ENCODE measurements at regions not wholly inside any gene's neighbourhood (a gene's known extent, or its start where the extent isn't known, plus 50 kb on each side); places are given as distances from the start of the nearest gene placed in this dataset.

DNA sequence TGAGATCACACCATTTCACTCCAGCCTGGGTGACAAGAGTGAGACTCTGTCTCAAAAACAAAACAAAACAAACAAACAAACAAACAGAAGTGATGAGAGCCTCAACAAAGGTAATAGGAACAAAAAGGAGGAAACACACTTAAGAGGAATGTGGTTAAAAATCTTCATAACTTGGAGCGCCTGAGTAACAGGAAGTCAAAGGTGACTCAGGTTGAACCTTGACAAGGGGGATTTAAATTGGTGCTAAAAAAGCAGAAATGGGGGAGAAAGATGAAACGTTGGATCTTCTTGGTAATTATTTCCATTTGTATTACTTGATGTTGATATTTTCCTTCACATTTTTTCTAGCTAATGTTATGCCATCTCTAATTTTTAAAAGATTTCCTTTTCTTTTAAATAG is 318.5 kb upstream of the TCF4 start:
- Histone ChIP-seq H3K27me3 (replicated peaks in 1 of 2; ENCODE audit: control insufficient read depth in 2 of 2, insufficient read depth in 2 of 2, low read length in 1 of 2) (no peaks in the 10 kb centered on the region), H3K9ac (ENCODE audit: control insufficient read depth, insufficient read depth, low read length) (no peak overlapping the region), H4K20me1 (ENCODE audit: control insufficient read depth, insufficient read depth) (no peaks in the 10 kb centered on the region), H3K79me2 (ENCODE audit: control insufficient read depth, insufficient read depth, low read length) (no peaks in the 10 kb centered on the region), H3K4me3 (no peak overlapping the region), H3K27ac (ENCODE audit: control insufficient read depth, insufficient read depth) (no peak overlapping the region), H2AFZ (ENCODE audit: control insufficient read depth, low read depth, low read length) (no peak overlapping the region), H3K4me2 (ENCODE audit: control insufficient read depth, insufficient read depth) (no peak overlapping the region), H3K4me1 (ENCODE audit: control insufficient read depth, insufficient read depth, low read length) (no peaks in the 10 kb centered on the region), H3K36me3 (ENCODE audit: control insufficient read depth in 2 of 2, insufficient read depth in 2 of 2, low read length in 1 of 2) (no peaks in the 10 kb centered on the region), H3K9me3 (replicated peaks; ENCODE audit: control insufficient read depth, insufficient read depth, low read length) (no peaks in the 10 kb centered on the region)
- POLR2A ChIA-PET: interaction anchor here (0.5 kb wide), 1 partner anchor 712 kb away, joined by 4 read pairs; no protein-coding TSS in a partner anchor
- WGBS (ENCODE audit: insufficient coverage, insufficient replicate concordance, low lambda C conversion rate, missing lambda C conversion rate): 21% methylated on average over 2 of the region's 2 CpGs
- intact Hi-C loops (cut with micrococcal nuclease; ENCODE audit: unreplicated experiment): no loop called here
- DNase-seq (ENCODE audit: low read depth, low spot score) (no peak), ATAC-seq (no peak), FAIRE-seq (no peak)
- no peak for TF ChIP-seq MEF2B (IDR thresholded peaks at IDR 0.05; ENCODE audit: partially characterized antibody, poor library complexity, severe bottlenecking)
- no peak for TF ChIP-seq FOXK2 (IDR thresholded peaks at IDR 0.05)
- BruUV-seq (replicated peaks): no TSS peak
- in situ Hi-C loops (cut with MboI): no loop called here
- CTCF ChIA-PET: interaction anchor here (1.1 to 1.3 kb wide), 2 partner anchors 170 to 762 kb away, joined by 3 read pairs; no protein-coding TSS in a partner anchor
- SMC1A ChIA-PET (ENCODE audit: uncharacterized antibody, unreplicated experiment): interaction anchor here (1.2 to 1.3 kb wide), 3 partner anchors 9 to 27 kb away, joined by 3 to 6 read pairs (median 4); no protein-coding TSS in a partner anchor
- RAD21 ChIA-PET (ENCODE audit: unreplicated experiment): no interaction called here

DNA sequence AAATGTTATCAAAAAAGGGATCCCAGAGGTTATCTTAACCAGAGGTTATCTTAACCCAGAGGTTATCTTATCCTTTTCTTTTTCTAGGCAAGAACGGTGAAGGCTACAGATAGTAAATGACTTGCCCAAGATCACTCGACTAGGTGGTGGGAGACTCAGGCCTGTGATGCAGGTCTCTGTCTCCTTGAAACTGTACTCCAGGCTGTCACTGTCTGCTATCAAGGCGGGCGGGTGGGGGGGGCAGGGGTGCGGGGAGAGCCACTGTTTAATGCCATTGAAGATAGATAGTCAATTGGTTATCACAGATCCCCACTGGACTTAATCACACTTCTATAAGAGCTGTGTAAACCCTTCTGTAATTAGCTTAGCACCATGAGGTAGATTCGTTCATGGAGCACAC is 315.9 kb upstream of the TCF4 start:
- POLR2A ChIA-PET: no interaction called here
- Histone ChIP-seq H3K79me2 (ENCODE audit: control insufficient read depth, insufficient read depth, low read length) (no peaks in the 10 kb centered on the region), H3K27ac (ENCODE audit: control insufficient read depth, insufficient read depth) (no peak overlapping the region), H3K4me1 (ENCODE audit: control insufficient read depth, insufficient read depth, low read length) (no peaks in the 10 kb centered on the region), H3K9ac (ENCODE audit: control insufficient read depth, insufficient read depth, low read length) (no peak overlapping the region), H3K9me3 (replicated peaks; ENCODE audit: control insufficient read depth, insufficient read depth, low read length) (no peaks in the 10 kb centered on the region), H3K27me3 (replicated peaks in 1 of 2; ENCODE audit: control insufficient read depth in 2 of 2, insufficient read depth in 2 of 2, low read length in 1 of 2) (no peaks in the 10 kb centered on the region), H3K4me2 (ENCODE audit: control insufficient read depth, insufficient read depth) (no peak overlapping the region), H3K36me3 (ENCODE audit: control insufficient read depth in 2 of 2, insufficient read depth in 2 of 2, low read length in 1 of 2) (no peaks in the 10 kb centered on the region), H3K4me3 (no peak overlapping the region), H2AFZ (ENCODE audit: control insufficient read depth, low read depth, low read length) (no peak overlapping the region), H4K20me1 (ENCODE audit: control insufficient read depth, insufficient read depth) (no peaks in the 10 kb centered on the region)
- BruUV-seq (replicated peaks): no TSS peak
- in situ Hi-C loops (cut with MboI) (no loop called here), intact Hi-C loops (cut with micrococcal nuclease; ENCODE audit: unreplicated experiment) (no loop called here)
- WGBS (ENCODE audit: insufficient coverage, insufficient replicate concordance, low lambda C conversion rate, missing lambda C conversion rate): 49% methylated on average over 6 of the region's 6 CpGs
- FAIRE-seq: no peak
- ATAC-seq: no peak
- SMC1A ChIA-PET (ENCODE audit: uncharacterized antibody, unreplicated experiment): no interaction called here
- no peak for DNase-seq (ENCODE audit: low read depth, low spot score)
- CTCF ChIA-PET: no interaction called here
- RAD21 ChIA-PET (ENCODE audit: unreplicated experiment): no interaction called here
- no peak for TF ChIP-seq ZNF217 (IDR thresholded peaks at IDR 0.05)
- TF ChIP-seq TBL1XR1 (IDR thresholded peaks at IDR 0.05; ENCODE audit: low read depth, low read length): no peak
- TF ChIP-seq CHD2 (IDR thresholded peaks at IDR 0.05; ENCODE audit: borderline replicate concordance, low read depth, low read length): no peak
- TF ChIP-seq, protein P1, sequence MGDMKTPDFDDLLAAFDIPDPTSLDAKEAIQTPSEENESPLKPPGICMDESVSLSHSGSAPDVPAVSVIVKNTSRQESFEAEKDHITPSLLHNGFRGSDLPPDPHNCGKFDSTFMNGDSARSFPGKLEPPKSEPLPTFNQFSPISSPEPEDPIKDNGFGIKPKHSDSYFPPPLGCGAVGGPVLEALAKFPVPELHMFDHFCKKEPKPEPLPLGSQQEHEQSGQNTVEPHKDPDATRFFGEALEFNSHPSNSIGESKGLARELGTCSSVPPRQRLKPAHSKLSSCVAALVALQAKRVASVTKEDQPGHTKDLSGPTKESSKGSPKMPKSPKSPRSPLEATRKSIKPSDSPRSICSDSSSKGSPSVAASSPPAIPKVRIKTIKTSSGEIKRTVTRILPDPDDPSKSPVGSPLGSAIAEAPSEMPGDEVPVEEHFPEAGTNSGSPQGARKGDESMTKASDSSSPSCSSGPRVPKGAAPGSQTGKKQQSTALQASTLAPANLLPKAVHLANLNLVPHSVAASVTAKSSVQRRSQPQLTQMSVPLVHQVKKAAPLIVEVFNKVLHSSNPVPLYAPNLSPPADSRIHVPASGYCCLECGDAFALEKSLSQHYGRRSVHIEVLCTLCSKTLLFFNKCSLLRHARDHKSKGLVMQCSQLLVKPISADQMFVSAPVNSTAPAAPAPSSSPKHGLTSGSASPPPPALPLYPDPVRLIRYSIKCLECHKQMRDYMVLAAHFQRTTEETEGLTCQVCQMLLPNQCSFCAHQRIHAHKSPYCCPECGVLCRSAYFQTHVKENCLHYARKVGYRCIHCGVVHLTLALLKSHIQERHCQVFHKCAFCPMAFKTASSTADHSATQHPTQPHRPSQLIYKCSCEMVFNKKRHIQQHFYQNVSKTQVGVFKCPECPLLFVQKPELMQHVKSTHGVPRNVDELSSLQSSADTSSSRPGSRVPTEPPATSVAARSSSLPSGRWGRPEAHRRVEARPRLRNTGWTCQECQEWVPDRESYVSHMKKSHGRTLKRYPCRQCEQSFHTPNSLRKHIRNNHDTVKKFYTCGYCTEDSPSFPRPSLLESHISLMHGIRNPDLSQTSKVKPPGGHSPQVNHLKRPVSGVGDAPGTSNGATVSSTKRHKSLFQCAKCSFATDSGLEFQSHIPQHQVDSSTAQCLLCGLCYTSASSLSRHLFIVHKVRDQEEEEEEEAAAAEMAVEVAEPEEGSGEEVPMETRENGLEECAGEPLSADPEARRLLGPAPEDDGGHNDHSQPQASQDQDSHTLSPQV (IDR thresholded peaks at IDR 0.05): no peak
- TF ChIP-seq HCFC1 (IDR thresholded peaks at IDR 0.05; ENCODE audit: low read length): no peak
- TF ChIP-seq FOS (IDR thresholded peaks at IDR 0.05; ENCODE audit: borderline replicate concordance, extremely low read depth, insufficient read length): no peak
- TF ChIP-seq SIN3A (IDR thresholded peaks at IDR 0.05; ENCODE audit: low read depth, low read length): no peak
- TF ChIP-seq, protein P2, sequence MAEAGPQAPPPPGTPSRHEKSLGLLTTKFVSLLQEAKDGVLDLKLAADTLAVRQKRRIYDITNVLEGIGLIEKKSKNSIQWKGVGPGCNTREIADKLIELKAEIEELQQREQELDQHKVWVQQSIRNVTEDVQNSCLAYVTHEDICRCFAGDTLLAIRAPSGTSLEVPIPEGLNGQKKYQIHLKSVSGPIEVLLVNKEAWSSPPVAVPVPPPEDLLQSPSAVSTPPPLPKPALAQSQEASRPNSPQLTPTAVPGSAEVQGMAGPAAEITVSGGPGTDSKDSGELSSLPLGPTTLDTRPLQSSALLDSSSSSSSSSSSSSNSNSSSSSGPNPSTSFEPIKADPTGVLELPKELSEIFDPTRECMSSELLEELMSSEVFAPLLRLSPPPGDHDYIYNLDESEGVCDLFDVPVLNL (IDR thresholded peaks at IDR 0.05; ENCODE audit: low read depth, low read length): no peak
- TF ChIP-seq, protein P3, sequence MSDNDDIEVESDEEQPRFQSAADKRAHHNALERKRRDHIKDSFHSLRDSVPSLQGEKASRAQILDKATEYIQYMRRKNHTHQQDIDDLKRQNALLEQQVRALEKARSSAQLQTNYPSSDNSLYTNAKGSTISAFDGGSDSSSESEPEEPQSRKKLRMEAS (IDR thresholded peaks at IDR 0.05; ENCODE audit: low read depth, low read length): no peak
- TF ChIP-seq, protein P4, sequence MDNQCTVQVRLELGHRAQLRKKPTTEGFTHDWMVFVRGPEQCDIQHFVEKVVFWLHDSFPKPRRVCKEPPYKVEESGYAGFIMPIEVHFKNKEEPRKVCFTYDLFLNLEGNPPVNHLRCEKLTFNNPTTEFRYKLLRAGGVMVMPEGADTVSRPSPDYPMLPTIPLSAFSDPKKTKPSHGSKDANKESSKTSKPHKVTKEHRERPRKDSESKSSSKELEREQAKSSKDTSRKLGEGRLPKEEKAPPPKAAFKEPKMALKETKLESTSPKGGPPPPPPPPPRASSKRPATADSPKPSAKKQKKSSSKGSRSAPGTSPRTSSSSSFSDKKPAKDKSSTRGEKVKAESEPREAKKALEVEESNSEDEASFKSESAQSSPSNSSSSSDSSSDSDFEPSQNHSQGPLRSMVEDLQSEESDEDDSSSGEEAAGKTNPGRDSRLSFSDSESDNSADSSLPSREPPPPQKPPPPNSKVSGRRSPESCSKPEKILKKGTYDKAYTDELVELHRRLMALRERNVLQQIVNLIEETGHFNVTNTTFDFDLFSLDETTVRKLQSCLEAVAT (IDR thresholded peaks at IDR 0.05): no peak
